GM21825 (cell line): ENCODE measurements at regions not wholly inside any gene's neighbourhood (a gene's known extent, or its start where the extent isn't known, plus 50 kb on each side); places are given as distances from the start of the nearest gene placed in this dataset.
A peak's percentile ranks its signal among the peaks of the same experiment; 100 is the strongest.

Source experiments
- ATAC-seq: cut with Tn5 transposase; IDR thresholded peaks from one replicate; pipeline ENCODE4 v1.9.1; 2021; ENCODE audit warnings: mild to moderate bottlenecking, moderate library complexity; ENCODE audit not compliant: unreplicated experiment

- no peak for ATAC-seq
Measured at GRCh38 chr18:67242001-67242400, 274.5 kb downstream of the DSEL start.

GRCh38 chr18:67241299-67241698, 275.2 kb downstream of the DSEL start:
- ATAC-seq = no peak

- ATAC-seq = no peak
Measured at GRCh38 chr18:67239826-67240225, 276.7 kb downstream of the DSEL start.

GRCh38 chr18:67232991-67233390, 283.5 kb downstream of the DSEL start:
- ATAC-seq = no peak

- no peak for ATAC-seq
Measured at GRCh38 chr18:67232406-67232805, 284.1 kb downstream of the DSEL start.

- ATAC-seq = no peak
Measured at GRCh38 chr18:67222887-67223286, 293.6 kb downstream of the DSEL start.

GRCh38 chr18:67219821-67220220, 296.7 kb downstream of the DSEL start:
- ATAC-seq = no peak

GRCh38 chr18:67218556-67218955, 298.0 kb downstream of the DSEL start:
- ATAC-seq = no peak

- ATAC-seq = peak; percentile 93
Measured at GRCh38 chr18:67217551-67218166, 298.9 kb downstream of the DSEL start.

GRCh38 chr18:67216846-67217245, 299.7 kb downstream of the DSEL start:
- no peak for ATAC-seq

GRCh38 chr18:67215686-67216085, 300.8 kb downstream of the DSEL start:
- ATAC-seq = no peak

GRCh38 chr18:67211646-67212045, 304.9 kb downstream of the DSEL start:
- no peak for ATAC-seq

- ATAC-seq = no peak
Measured at GRCh38 chr18:67200665-67201064, 315.9 kb downstream of the DSEL start.

GRCh38 chr18:67199993-67200617, 316.4 kb downstream of the DSEL start:
- ATAC-seq = peak; percentile 93

- ATAC-seq = no peak
Measured at GRCh38 chr18:67194886-67195285, 321.6 kb downstream of the DSEL start.

GRCh38 chr18:67192535-67192934, 324.0 kb downstream of the DSEL start:
- no peak for ATAC-seq

- no peak for ATAC-seq
Measured at GRCh38 chr18:67183398-67183797, 333.1 kb downstream of the DSEL start.

GRCh38 chr18:67179726-67180125, 336.8 kb downstream of the DSEL start:
- no peak for ATAC-seq

- ATAC-seq = no peak
Measured at GRCh38 chr18:67159662-67160061, 356.9 kb downstream of the DSEL start.

GRCh38 chr18:67154979-67155378, 361.5 kb downstream of the DSEL start:
- no peak for ATAC-seq

- no peak for ATAC-seq
Measured at GRCh38 chr18:67151366-67151765, 365.2 kb downstream of the DSEL start.

- no peak for ATAC-seq
Measured at GRCh38 chr18:67145586-67146292, 370.8 kb downstream of the DSEL start.
